ENCODE measurements at regions not wholly inside any gene's neighbourhood (a gene's known extent, or its start where the extent isn't known, plus 50 kb on each side); places are given as distances from the start of the nearest gene placed in this dataset.

DNA sequence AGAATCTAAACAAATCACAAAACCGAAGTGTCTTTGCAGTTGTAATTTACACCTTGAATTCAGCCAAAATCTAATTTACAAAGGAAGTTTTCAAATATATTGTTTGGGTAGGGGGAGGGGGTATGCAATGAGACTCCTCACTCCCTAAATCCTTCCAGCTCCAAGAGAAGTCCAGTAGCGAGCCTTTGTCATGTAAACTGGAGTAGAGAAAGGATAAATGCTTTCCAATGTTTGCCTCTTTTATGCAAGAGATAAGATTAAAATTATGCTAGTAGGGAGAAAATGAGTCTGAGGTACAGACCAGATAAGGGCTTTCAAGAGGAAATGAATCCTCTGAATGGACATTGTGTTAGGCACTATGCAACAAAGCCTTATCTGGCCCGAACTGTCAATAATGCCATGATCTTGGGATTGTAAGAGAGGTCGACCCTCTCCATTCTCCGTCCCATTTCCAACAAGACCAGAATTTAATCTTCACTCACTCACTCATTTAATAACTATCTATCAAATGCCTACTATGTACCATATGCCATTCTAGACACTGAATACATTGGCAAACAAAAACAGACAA lies 199.2 kb downstream of the LACC1 start:
- TF ChIP-seq EZH2phosphoT487 (IDR thresholded peaks at IDR 0.05; ENCODE audit: insufficient read depth, low read depth): no peak
- no peak for TF ChIP-seq EZH2 (IDR thresholded peaks at IDR 0.05; ENCODE audit: insufficient read depth, poor library complexity, severe bottlenecking)

Measured in GM23248 (cell line).